ENCODE measurements at regions not wholly inside any gene's neighbourhood (a gene's known extent, or its start where the extent isn't known, plus 50 kb on each side); places are given as distances from the start of the nearest gene placed in this dataset.
A peak's percentile ranks its signal among the peaks of the same experiment; 100 is the strongest.

DNA sequence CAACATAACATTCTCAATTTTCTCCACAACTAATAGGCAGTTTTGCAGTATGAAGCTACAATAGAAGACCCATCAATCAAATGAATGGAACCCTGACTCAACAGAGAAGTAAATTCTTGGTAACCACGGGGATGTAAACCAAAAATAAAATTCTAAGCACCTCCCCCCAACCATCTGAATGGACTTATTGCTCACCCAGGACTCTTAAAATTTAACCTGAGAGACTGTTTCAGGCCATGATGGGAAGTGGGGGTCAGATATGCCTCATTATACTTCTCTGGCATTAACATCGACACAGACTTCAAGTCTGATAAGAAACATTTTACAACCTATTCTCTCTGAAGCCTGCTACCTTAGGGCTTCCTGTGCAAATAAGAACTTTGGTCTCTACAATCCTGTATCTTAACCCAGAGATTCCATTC is 620.9 kb downstream of the TLL1 start:
- Histone ChIP-seq H3K4me3 (ENCODE audit: low read length) (no peak overlapping the region), H3K4me1 (ENCODE audit: control insufficient read depth, insufficient read depth, low read length) (no peaks in the 10 kb centered on the region), H3K9me3 (ENCODE audit: control insufficient read depth, low read length) (no peaks in the 10 kb centered on the region), H3K27me3 (ENCODE audit: control insufficient read depth, insufficient read depth) (no peaks in the 10 kb centered on the region), H3K27ac (ENCODE audit: low read length) (no peak overlapping the region)
- 61% methylated on average over 2 of the region's 2 CpGs for WGBS
- ATAC-seq, result no peak
- no peak for DNase-seq
- intact Hi-C loops (cut with DNase I), result no loop called here

DNA sequence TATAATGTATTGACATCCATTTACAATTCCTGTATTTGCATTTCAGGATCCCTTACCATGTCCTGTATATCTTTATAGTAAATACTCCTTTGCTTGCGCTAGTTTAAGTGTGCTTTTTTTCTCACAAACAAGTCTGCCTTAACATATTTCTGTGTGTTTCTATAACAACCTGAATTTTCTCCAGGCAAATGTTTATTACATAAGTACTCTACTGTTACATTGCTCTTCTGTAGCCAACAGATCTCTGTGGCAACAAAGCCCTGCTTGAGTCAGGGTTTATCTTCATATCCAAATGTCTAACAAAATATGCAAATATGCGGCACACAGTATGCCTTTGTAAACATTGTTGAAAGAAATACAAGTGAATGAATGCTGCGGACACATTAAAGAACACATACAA is 625.5 kb downstream of the TLL1 start:
- DNase-seq, result no peak
- Histone ChIP-seq H3K27me3 (ENCODE audit: control insufficient read depth, insufficient read depth) (no peaks in the 10 kb centered on the region), H3K9me3 (ENCODE audit: control insufficient read depth, low read length) (no peaks in the 10 kb centered on the region), H3K4me3 (ENCODE audit: low read length) (no peak overlapping the region), H3K4me1 (ENCODE audit: control insufficient read depth, insufficient read depth, low read length) (no peaks in the 10 kb centered on the region), H3K27ac (ENCODE audit: low read length) (no peak overlapping the region)
- intact Hi-C loops (cut with DNase I), result no loop called here
- no peak for ATAC-seq
- WGBS, result 75% methylated on average over 3 of the region's 3 CpGs

DNA sequence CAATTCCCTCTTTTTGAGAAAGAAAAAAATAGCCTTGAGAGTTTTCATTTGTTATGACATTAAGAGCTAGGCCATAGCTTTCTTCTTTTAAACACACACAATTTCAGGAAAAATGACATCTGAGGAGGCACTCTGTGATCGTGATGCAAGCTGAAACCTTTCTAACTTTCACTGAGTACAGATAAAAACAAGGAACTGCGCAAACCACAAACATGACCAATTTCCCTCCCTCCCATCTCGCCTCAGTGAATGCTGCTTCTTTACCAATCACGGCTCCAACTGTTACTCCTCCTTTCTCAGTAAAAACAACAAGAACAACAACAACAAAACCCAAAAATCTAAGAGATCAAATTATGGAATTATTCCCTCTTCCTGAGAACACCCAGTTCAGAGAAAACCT is 626.8 kb downstream of the TLL1 start:
- intact Hi-C loops (cut with DNase I), result no loop called here
- ATAC-seq, result no peak

DNA sequence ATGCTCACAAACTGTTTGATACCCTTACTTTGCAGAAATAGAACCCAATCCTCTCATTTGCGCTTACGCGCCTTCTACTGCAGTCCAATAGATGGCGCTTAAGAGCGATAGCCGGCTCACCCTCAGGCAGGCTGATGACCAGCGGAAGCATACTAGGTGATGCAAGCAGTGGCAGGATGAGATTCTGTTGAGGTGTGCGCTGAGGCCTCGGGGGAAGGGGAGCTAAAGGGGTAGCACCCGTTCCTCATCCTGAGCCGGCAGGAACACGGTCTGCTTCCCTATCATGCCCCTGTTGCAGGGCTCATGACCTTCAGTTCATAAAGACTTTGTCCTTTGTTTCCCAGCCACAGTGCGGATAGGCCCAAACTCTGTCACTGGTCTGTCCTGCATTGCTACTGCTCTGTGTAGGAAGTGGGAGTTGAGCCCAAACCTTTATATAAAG is 628.9 kb downstream of the TLL1 start:
- intact Hi-C loops (cut with DNase I), result no loop called here
- DNase-seq, result peak in 1 of 3 donors; percentile 19
- WGBS, result 20% methylated on average over 13 of the region's 13 CpGs
- no peak for ATAC-seq
- H3K4me1 ChIP-seq (ENCODE audit: control insufficient read depth, insufficient read depth, low read length), result no peaks in the 10 kb centered on the region
- no peaks in the 10 kb centered on the region for H3K27me3 ChIP-seq (ENCODE audit: control insufficient read depth, insufficient read depth)
- H3K4me3 ChIP-seq (ENCODE audit: low read length), result no peak overlapping the region
- no peaks in the 10 kb centered on the region for H3K9me3 ChIP-seq (ENCODE audit: control insufficient read depth, low read length)
- H3K27ac ChIP-seq (ENCODE audit: low read length), result no peak overlapping the region

More for the DNA sequence above, 626.8 kb downstream of the TLL1 start:
- H3K27me3 ChIP-seq (ENCODE audit: control insufficient read depth, insufficient read depth), result no peaks in the 10 kb centered on the region
- no peaks in the 10 kb centered on the region for H3K4me1 ChIP-seq (ENCODE audit: control insufficient read depth, insufficient read depth, low read length)
- 57% methylated on average over 4 of the region's 4 CpGs for WGBS
- H3K4me3 ChIP-seq (ENCODE audit: low read length), result no peak overlapping the region
- H3K27ac ChIP-seq (ENCODE audit: low read length), result no peak overlapping the region
- no peak for DNase-seq
- no peaks in the 10 kb centered on the region for H3K9me3 ChIP-seq (ENCODE audit: control insufficient read depth, low read length)

DNA sequence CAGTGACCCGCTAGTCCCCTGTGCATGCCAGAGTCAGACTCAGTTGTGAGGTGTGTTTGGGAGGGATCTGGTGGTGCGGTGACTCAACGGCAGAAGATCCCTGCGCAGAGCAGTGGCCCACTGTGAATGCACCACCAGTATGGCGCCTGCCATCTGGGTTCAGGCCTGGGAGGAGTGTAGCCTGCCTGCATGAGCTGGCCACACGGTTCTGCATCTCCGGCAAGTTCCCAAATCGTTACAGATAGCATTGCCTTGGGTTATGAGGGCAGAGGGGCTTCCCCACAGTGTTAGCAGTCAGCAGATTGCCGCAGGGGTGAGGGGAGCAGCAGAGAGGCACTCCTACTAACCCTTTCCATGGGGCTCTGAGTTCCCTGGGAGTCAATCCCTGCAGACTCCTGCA is 629.6 kb downstream of the TLL1 start:
- intact Hi-C loops (cut with DNase I), result no loop called here
- ATAC-seq, result no peak
- Histone ChIP-seq H3K9me3 (ENCODE audit: control insufficient read depth, low read length) (no peaks in the 10 kb centered on the region), H3K27ac (ENCODE audit: low read length) (no peak overlapping the region), H3K4me1 (ENCODE audit: control insufficient read depth, insufficient read depth, low read length) (no peaks in the 10 kb centered on the region), H3K4me3 (ENCODE audit: low read length) (no peak overlapping the region), H3K27me3 (ENCODE audit: control insufficient read depth, insufficient read depth) (no peaks in the 10 kb centered on the region)
- DNase-seq, result peak in 1 of 3 donors; percentile 15
- WGBS, result 90% methylated on average over 9 of the region's 9 CpGs

DNA sequence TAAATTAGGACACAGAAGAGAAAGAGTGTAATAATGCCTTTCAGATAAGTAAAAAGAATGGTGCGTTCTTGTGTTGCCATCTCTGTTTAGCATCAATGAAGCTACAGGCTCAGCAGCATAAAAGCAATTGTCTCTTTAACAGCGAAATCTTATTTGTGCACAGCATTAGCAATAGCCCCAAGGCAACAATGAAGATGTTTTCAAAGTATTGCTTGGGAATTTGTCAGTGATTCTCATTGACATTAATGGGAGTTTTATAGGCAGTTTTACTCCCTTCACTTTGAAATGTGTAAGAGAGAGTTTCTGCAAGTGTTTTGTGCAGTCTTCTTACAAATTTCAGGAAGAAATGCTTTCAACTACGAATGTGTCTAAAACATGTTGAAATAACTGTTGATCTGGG is 633.0 kb downstream of the TLL1 start:
- H3K27ac ChIP-seq (ENCODE audit: low read length), result no peak overlapping the region
- no peak for ATAC-seq
- no peaks in the 10 kb centered on the region for H3K4me1 ChIP-seq (ENCODE audit: control insufficient read depth, insufficient read depth, low read length)
- intact Hi-C loops (cut with DNase I), result no loop called here
- no peaks in the 10 kb centered on the region for H3K9me3 ChIP-seq (ENCODE audit: control insufficient read depth, low read length)
- no peak overlapping the region for H3K4me3 ChIP-seq (ENCODE audit: low read length)
- H3K27me3 ChIP-seq (ENCODE audit: control insufficient read depth, insufficient read depth), result no peaks in the 10 kb centered on the region
- WGBS, result 71% methylated on average over 3 of the region's 3 CpGs
- no peak for DNase-seq

DNA sequence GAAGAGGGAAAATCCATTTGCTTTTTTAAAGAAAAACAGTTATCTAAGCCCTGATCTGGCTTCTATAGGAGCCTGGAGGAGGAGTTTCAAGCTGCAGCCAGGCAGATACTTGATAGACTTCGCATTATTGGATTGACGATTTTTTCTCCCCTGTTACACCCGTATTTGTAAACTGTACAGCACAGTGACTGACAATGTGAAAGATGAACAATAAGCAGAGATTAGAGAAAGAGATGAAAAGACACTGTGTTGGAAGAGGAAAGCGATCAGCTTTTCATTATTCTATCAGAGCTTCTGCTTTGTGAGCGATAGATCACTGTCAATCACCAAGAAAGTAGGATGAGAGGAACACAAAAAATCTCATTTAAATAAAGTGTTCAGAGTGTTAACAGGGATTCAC is 639.2 kb downstream of the TLL1 start:
- H3K4me3 ChIP-seq (ENCODE audit: low read length), result no peak overlapping the region
- DNase-seq (no peak), ATAC-seq (no peak)
- no peak overlapping the region for H3K27ac ChIP-seq (ENCODE audit: low read length)
- intact Hi-C loops (cut with DNase I), result no loop called here
- no peaks in the 10 kb centered on the region for H3K27me3 ChIP-seq (ENCODE audit: control insufficient read depth, insufficient read depth)
- 80% methylated on average over 5 of the region's 5 CpGs for WGBS
- H3K4me1 ChIP-seq (ENCODE audit: control insufficient read depth, insufficient read depth, low read length), result no peaks in the 10 kb centered on the region
- H3K9me3 ChIP-seq (ENCODE audit: control insufficient read depth, low read length), result no peaks in the 10 kb centered on the region

DNA sequence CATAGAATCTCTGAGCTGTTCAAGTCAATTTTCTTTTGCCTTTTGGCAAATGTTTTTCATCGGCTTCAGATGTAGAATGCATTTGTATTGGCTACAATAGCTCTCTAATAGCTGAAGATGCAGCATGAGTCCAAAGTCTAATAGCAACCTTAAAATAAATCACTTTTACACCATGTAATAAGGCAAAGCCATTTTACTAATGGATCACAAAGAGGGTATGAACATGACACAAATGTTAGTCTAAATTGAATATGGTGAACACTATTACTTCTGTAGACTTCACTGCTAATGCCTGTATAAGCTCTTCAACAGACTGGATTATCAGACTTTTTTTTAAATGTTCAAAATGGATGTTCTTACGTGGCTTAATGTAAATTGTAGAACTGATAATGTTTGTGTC is 645.3 kb downstream of the TLL1 start:
- intact Hi-C loops (cut with DNase I), result no loop called here
- no peak overlapping the region for H3K4me3 ChIP-seq (ENCODE audit: low read length)
- no peaks in the 10 kb centered on the region for H3K9me3 ChIP-seq (ENCODE audit: control insufficient read depth, low read length)
- no peak for DNase-seq
- 84% methylated on average over 2 of the region's 2 CpGs for WGBS
- no peak overlapping the region for H3K27ac ChIP-seq (ENCODE audit: low read length)
- ATAC-seq, result no peak
- no peaks in the 10 kb centered on the region for H3K4me1 ChIP-seq (ENCODE audit: control insufficient read depth, insufficient read depth, low read length)
- H3K27me3 ChIP-seq (ENCODE audit: control insufficient read depth, insufficient read depth), result no peaks in the 10 kb centered on the region

DNA sequence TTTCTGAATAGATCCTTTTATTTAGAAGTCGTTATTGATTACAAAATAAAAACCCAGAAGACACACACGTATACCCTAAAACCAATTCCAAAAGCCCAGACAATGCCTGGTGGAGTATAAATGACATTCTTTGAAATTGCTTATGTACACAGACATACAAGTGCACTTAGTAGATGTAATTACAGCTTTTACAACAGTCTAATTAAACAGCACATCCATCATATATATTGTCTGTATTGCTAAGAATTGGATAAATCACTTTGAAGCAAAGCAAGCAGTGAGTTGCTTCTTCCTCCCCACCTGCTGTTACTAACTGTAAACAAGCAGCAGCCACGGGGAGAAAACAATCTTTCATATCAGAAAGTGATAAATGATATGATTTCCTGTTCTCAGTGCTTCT is 645.7 kb downstream of the TLL1 start:
- no peaks in the 10 kb centered on the region for H3K27me3 ChIP-seq (ENCODE audit: control insufficient read depth, insufficient read depth)
- ATAC-seq, result no peak
- no peak overlapping the region for H3K27ac ChIP-seq (ENCODE audit: low read length)
- intact Hi-C loops (cut with DNase I), result no loop called here
- H3K4me3 ChIP-seq (ENCODE audit: low read length), result no peak overlapping the region
- 49% methylated on average over 3 of the region's 3 CpGs for WGBS
- no peak for DNase-seq
- H3K4me1 ChIP-seq (ENCODE audit: control insufficient read depth, insufficient read depth, low read length), result no peaks in the 10 kb centered on the region
- H3K9me3 ChIP-seq (ENCODE audit: control insufficient read depth, low read length), result no peaks in the 10 kb centered on the region

DNA sequence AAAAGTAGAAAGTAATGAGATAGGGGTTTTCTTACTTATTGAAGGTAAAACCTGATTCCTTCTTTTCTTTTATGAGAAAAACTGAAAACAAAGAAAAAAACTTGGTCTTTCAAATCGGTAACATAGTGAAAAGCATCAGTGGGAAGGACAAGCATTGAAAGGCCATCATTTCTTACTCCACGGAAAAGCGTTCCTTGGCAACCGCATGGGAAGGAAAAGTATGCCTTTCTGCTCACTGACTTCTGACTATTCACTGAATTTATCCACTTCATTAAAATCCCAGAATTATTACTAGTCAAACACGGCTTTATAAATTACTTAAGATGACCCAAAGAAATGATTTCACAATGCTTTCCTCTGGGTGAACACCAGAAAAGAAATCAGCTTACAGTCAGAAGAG is 646.7 kb downstream of the TLL1 start:
- 89% methylated on average over 5 of the region's 5 CpGs for WGBS
- Histone ChIP-seq H3K27ac (ENCODE audit: low read length) (no peak overlapping the region), H3K27me3 (ENCODE audit: control insufficient read depth, insufficient read depth) (no peaks in the 10 kb centered on the region), H3K9me3 (ENCODE audit: control insufficient read depth, low read length) (no peaks in the 10 kb centered on the region), H3K4me3 (ENCODE audit: low read length) (no peak overlapping the region), H3K4me1 (ENCODE audit: control insufficient read depth, insufficient read depth, low read length) (no peaks in the 10 kb centered on the region)
- no peak for ATAC-seq
- intact Hi-C loops (cut with DNase I), result no loop called here
- no peak for DNase-seq

DNA sequence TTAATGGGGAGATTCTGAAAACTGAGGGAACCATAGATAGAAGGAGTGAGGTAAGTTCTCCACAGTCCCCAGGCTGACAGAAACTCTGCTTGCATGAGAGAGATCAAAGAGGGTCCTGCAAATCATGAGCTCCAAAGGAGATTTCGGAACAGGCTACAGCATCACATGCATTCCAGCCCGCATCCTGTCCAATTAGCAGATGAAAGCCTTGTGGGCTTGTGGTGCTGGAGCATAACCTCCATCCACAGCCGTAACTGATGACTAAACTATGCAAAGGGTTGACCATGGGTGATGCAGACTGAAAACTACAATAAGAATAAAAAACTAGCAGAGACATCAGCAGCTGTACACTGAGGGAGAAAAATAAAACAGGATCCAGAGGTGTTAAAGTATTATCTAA is 654.5 kb downstream of the TLL1 start:
- intact Hi-C loops (cut with DNase I), result no loop called here
- Histone ChIP-seq H3K4me3 (ENCODE audit: low read length) (no peak overlapping the region), H3K27me3 (ENCODE audit: control insufficient read depth, insufficient read depth) (no peaks in the 10 kb centered on the region), H3K9me3 (ENCODE audit: control insufficient read depth, low read length) (no peaks in the 10 kb centered on the region), H3K4me1 (ENCODE audit: control insufficient read depth, insufficient read depth, low read length) (no peaks in the 10 kb centered on the region), H3K27ac (ENCODE audit: low read length) (no peak overlapping the region)
- no peak for ATAC-seq
- 62% methylated on average over 3 of the region's 3 CpGs for WGBS
- no peak for DNase-seq

DNA sequence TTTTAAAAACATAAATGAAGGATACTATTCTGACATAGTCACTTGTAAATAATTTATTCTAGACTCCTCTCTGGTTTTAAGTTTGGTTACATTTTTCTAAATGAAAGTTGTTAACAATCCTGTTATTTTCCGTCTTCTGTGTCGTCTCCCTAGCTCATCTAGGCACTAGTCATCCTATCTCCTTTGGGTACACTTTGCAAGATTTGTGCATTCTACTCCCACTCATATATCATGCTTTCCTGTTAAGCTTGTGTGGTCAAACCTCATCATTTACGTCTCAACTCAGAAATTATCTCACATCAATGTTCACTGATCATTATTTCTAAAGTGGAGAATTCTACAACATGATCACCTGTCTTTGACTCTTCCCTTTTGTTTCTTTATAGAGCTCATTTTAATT is 658.7 kb downstream of the TLL1 start:
- Histone ChIP-seq H3K9me3 (ENCODE audit: control insufficient read depth, low read length) (no peaks in the 10 kb centered on the region), H3K4me3 (ENCODE audit: low read length) (no peak overlapping the region), H3K27me3 (ENCODE audit: control insufficient read depth, insufficient read depth) (no peaks in the 10 kb centered on the region), H3K4me1 (ENCODE audit: control insufficient read depth, insufficient read depth, low read length) (no peaks in the 10 kb centered on the region), H3K27ac (ENCODE audit: low read length) (no peak overlapping the region)
- ATAC-seq (no peak), DNase-seq (no peak)
- WGBS, result 75% methylated on average over 3 of the region's 3 CpGs
- intact Hi-C loops (cut with DNase I), result no loop called here
